ENCODE measurements at regions not wholly inside any gene's neighbourhood (a gene's known extent, or its start where the extent isn't known, plus 50 kb on each side); places are given as distances from the start of the nearest gene placed in this dataset.

- no peak for ATAC-seq (ENCODE audit: poor library complexity)
- Histone ChIP-seq H3K36me3 (ENCODE audit: insufficient read depth, low read length) (no peaks in the 10 kb centered on the region), H3K4me1 (ENCODE audit: insufficient read depth, low read length) (no peaks in the 10 kb centered on the region), H3K27ac (ENCODE audit: low read depth in 1 of 2, low read length in 2 of 2) (no peak overlapping the region), H3K4me3 (ENCODE audit: low read length) (no peak overlapping the region), H3K27me3 (ENCODE audit: control insufficient read depth in 1 of 2, insufficient read depth in 2 of 2, low read length in 2 of 2) (no peaks in the 10 kb centered on the region), H3K9me3 (ENCODE audit: control insufficient read depth in 1 of 2, insufficient read depth in 1 of 2, low read length in 2 of 2) (no peaks in the 10 kb centered on the region)
- DNase-seq, result no peak
- no peak for TF ChIP-seq CTCF (IDR thresholded peaks at IDR 0.05)
- ChIA-PET CTCF (no interaction called here), POLR2A (no interaction called here)
- no peaks in the 10 kb centered on the region for H3K27me3 Mint-ChIP-seq
- no peak overlapping the region for H3K4me3 Mint-ChIP-seq
- no peaks in the 10 kb centered on the region for H3K9me3 Mint-ChIP-seq
- no peaks in the 10 kb centered on the region for H3K36me3 Mint-ChIP-seq (ENCODE audit: low read depth)
- H3K27ac Mint-ChIP-seq, result no peak overlapping the region
- intact Hi-C loops (cut with DNase I, micrococcal nuclease), result no loop called here
- peaks cover 20% of the 10 kb centered on the region for H3K4me1 Mint-ChIP-seq (ENCODE audit: low read depth)
Measured at GRCh38 chr13:76772241-76772640, 114.0 kb downstream of the KCTD12 start.

- Mint-ChIP-seq H3K9me3 (no peaks in the 10 kb centered on the region), H3K27me3 (no peaks in the 10 kb centered on the region), H3K27ac (no peak overlapping the region), H3K4me3 (no peak overlapping the region), H3K36me3 (ENCODE audit: low read depth) (no peaks in the 10 kb centered on the region), H3K4me1 (ENCODE audit: low read depth) (peaks cover 20% of the 10 kb centered on the region)
- intact Hi-C loops (cut with DNase I, micrococcal nuclease), result no loop called here
- ATAC-seq (ENCODE audit: poor library complexity), result no peak
- Histone ChIP-seq H3K27me3 (ENCODE audit: control insufficient read depth in 1 of 2, insufficient read depth in 2 of 2, low read length in 2 of 2) (no peaks in the 10 kb centered on the region), H3K4me1 (ENCODE audit: insufficient read depth, low read length) (no peaks in the 10 kb centered on the region), H3K36me3 (ENCODE audit: insufficient read depth, low read length) (no peaks in the 10 kb centered on the region), H3K9me3 (ENCODE audit: control insufficient read depth in 1 of 2, insufficient read depth in 1 of 2, low read length in 2 of 2) (no peaks in the 10 kb centered on the region), H3K27ac (ENCODE audit: low read depth in 1 of 2, low read length in 2 of 2) (no peak overlapping the region), H3K4me3 (ENCODE audit: low read length) (no peak overlapping the region)
- CTCF ChIA-PET, result no interaction called here
- POLR2A ChIA-PET, result no interaction called here
- TF ChIP-seq CTCF (IDR thresholded peaks at IDR 0.05), result no peak
- no peak for DNase-seq
Measured at GRCh38 chr13:76769271-76769791, 116.9 kb downstream of the KCTD12 start.

- Mint-ChIP-seq H3K36me3 (ENCODE audit: low read depth) (no peaks in the 10 kb centered on the region), H3K4me3 (no peak overlapping the region), H3K27me3 (no peaks in the 10 kb centered on the region), H3K4me1 (ENCODE audit: low read depth) (peaks cover 20% of the 10 kb centered on the region), H3K9me3 (no peaks in the 10 kb centered on the region), H3K27ac (no peak overlapping the region)
- Histone ChIP-seq H3K27me3 (ENCODE audit: control insufficient read depth in 1 of 2, insufficient read depth in 2 of 2, low read length in 2 of 2) (no peaks in the 10 kb centered on the region), H3K36me3 (ENCODE audit: insufficient read depth, low read length) (no peaks in the 10 kb centered on the region), H3K4me3 (ENCODE audit: low read length) (no peak overlapping the region), H3K4me1 (ENCODE audit: insufficient read depth, low read length) (no peaks in the 10 kb centered on the region), H3K27ac (ENCODE audit: low read depth in 1 of 2, low read length in 2 of 2) (no peak overlapping the region), H3K9me3 (ENCODE audit: control insufficient read depth in 1 of 2, insufficient read depth in 1 of 2, low read length in 2 of 2) (no peaks in the 10 kb centered on the region)
- ATAC-seq (ENCODE audit: poor library complexity) (no peak), DNase-seq (no peak)
- intact Hi-C loops (cut with DNase I, micrococcal nuclease), result no loop called here
- TF ChIP-seq CTCF (IDR thresholded peaks at IDR 0.05), result no peak
- POLR2A ChIA-PET, result no interaction called here
- CTCF ChIA-PET, result no interaction called here
Measured at GRCh38 chr13:76768384-76768783, 117.8 kb downstream of the KCTD12 start.
